ENCODE measurements at regions not wholly inside any gene's neighbourhood (a gene's known extent, or its start where the extent isn't known, plus 50 kb on each side); places are given as distances from the start of the nearest gene placed in this dataset.

- Histone ChIP-seq H4K20me1 (ENCODE audit: insufficient read depth, low read length) (no peaks in the 10 kb centered on the region), H4K91ac (ENCODE audit: insufficient read depth, low read depth, low read length) (no peak overlapping the region), H3K79me1 (ENCODE audit: low read depth in 1 of 2, low read length in 2 of 2) (no peaks in the 10 kb centered on the region), H3K14ac (replicated peaks; ENCODE audit: low read depth, low read length) (no peak overlapping the region), H3K4me1 (ENCODE audit: control insufficient read depth, insufficient read depth, low read length) (0 out of 2 replicates have a peak, but pooled peaks cover 5% of the 10 kb centered on the region), H3K9me3 (ENCODE audit: control insufficient read depth, insufficient read depth, low read length) (peaks cover 2% of the 10 kb centered on the region; the same call in 1 of the 2 replicates), H3K4ac (ENCODE audit: low read depth, low read length) (no peak overlapping the region), H4K8ac (ENCODE audit: low read depth in 2 of 2, low read length in 2 of 2) (no peak overlapping the region), H2BK20ac (ENCODE audit: low read depth, low read length) (no peak overlapping the region), H3K36me3 (ENCODE audit: control insufficient read depth, insufficient read depth, low read length) (no peaks in the 10 kb centered on the region), H2BK5ac (ENCODE audit: low read depth, low read length, poor library complexity, severe bottlenecking) (no peak overlapping the region), H3K27ac (ENCODE audit: insufficient read depth, low read length) (no peak overlapping the region), H3K9me1 (ENCODE audit: insufficient read depth, low read length) (no peaks in the 10 kb centered on the region; the same call in 1 of the 2 replicates), H2AK5ac (ENCODE audit: low read depth, low read length) (no peak overlapping the region), H3K4me3 (ENCODE audit: insufficient read depth, low read depth, low read length) (no peak overlapping the region), H3K23ac (ENCODE audit: low read depth, low read length) (no peak overlapping the region), H2AFZ (replicated peaks; ENCODE audit: low read length, poor library complexity) (no peak overlapping the region), H3K9ac (ENCODE audit: low read depth, low read length) (no peak overlapping the region), H3K4me2 (ENCODE audit: low read depth, low read length) (no peak overlapping the region; the same call in 1 of the 2 replicates), H3K27me3 (ENCODE audit: control insufficient read depth, insufficient read depth, low read length) (peaks cover 31% of the 10 kb centered on the region), H4K5ac (ENCODE audit: low read depth, low read length) (no peak overlapping the region), H2AK9ac (replicated peaks; ENCODE audit: low read depth, low read length, poor library complexity) (no peak overlapping the region), H2BK120ac (ENCODE audit: low read depth, low read length) (no peak overlapping the region), H3K56ac (ENCODE audit: extremely low read depth, insufficient read depth, low read length) (no peak overlapping the region), H2BK15ac (ENCODE audit: low read depth, low read length) (no peak overlapping the region), H3K18ac (ENCODE audit: low read depth, low read length) (no peak overlapping the region)
- in situ Hi-C loops (cut with MboI; ENCODE audit: low sequenced_read_pairs), result loop anchor here (25.0 kb wide), 1 partner anchor 563 kb away; no protein-coding TSS in a partner anchor
- ChIA-PET CTCF (interaction anchor here (0.9 kb wide), 1 partner anchor 23 kb away, joined by 3 read pairs; no protein-coding TSS in a partner anchor), POLR2A (ENCODE audit: unreplicated experiment) (no interaction called here)
- no TSS peak for BruUV-seq (replicated peaks)
- TF ChIP-seq NFE2L2 (IDR thresholded peaks at IDR 0.05; ENCODE audit: low read depth, low read length) (no peak), FOS (IDR thresholded peaks at IDR 0.05; ENCODE audit: low read depth, low read length) (no peak), RAD21 (IDR thresholded peaks at IDR 0.05; ENCODE audit: low read length) (no peak), MAZ (IDR thresholded peaks at IDR 0.05; ENCODE audit: borderline replicate concordance, low read depth, low read length) (no peak)
- TF ChIP-seq, protein P1, sequence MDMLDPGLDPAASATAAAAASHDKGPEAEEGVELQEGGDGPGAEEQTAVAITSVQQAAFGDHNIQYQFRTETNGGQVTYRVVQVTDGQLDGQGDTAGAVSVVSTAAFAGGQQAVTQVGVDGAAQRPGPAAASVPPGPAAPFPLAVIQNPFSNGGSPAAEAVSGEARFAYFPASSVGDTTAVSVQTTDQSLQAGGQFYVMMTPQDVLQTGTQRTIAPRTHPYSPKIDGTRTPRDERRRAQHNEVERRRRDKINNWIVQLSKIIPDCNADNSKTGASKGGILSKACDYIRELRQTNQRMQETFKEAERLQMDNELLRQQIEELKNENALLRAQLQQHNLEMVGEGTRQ (IDR thresholded peaks at IDR 0.05; ENCODE audit: low read depth, low read length), result no peak
- ATAC-seq (ENCODE audit: low read depth) (no peak), DNase-seq (no peak)
- no CpG with 5 or more reads among the region's 6 CpGs for WGBS, 2 experiments (ENCODE audit: extremely low coverage in 2 of 2, insufficient read length in 1 of 2)
- intact Hi-C loops (cut with micrococcal nuclease), result no loop called here
- dilution Hi-C loops (cut with HindIII; ENCODE audit: low sequenced_read_pairs, unreplicated experiment), result no loop called here
Observed at GRCh38 chr9:109599711-109600110, 101.6 kb upstream of the PTPN3 start.

Data from IMR-90 (cell line).